Embryonic facial prominence (tissue), 1 donor: ENCODE measurements at regions not wholly inside any gene's neighbourhood (a gene's known extent, or its start where the extent isn't known, plus 50 kb on each side); places are given as distances from the start of the nearest gene placed in this dataset.
"Not testable (repeated sequence)": the region's sequence is repeated elsewhere in the genome, so short reads cannot be mapped to it uniquely, and the experiment has no call there.

Experiments
- DNase-seq: peaks from one replicate; pipeline ENCODE4 v3.0.0-alpha.2; 2016; ENCODE audit errors: extremely low spot score

GRCh38 chr3:106022913-106023312 is 154.1 kb upstream of the CBLB start:
- no peak for DNase-seq

DNA sequence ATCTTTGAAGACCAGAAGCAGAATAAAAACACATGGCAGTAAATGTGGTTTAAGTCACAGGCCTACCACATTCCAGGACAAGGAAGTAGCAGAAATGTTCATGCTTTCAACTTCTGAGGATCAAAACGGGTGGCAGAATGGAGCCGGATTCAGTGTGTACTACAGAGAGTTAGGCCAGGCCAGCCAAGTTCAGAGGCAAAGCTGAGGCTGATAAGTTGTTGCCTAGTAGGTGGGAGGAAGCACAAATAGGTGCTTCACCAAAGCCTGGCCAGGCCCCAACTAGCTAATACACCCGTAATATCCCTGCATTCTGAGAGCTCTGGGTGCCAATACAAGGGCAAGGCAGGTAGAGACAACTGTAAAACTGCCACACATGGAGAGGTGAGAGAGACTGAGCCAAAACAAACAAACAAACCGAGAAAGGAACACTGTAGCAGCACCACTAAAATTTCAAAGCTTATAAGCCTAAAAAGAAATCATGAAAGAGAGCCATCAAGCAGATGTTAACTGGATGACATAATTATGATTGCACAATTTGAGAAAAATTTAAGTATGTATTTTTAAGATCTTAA is 156.4 kb upstream of the CBLB start:
- no peak for DNase-seq

GRCh38 chr3:106029954-106030626 is 161.3 kb upstream of the CBLB start:
- no peak for DNase-seq

DNA sequence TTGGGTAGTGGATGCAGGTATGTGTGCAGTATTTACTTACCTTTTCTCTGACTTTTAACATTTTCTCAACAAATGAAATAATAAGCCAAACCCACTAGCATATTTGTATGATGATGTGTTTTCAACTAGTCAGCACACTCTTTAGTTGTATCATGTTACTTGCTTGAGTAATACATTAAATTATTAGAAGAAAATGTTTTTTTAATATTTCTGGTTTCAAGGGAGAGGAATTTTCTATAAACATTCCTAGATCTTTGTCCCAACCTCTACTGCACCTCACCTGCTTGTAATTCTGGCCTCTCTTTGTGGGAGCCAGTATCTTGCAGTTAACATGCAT is 161.8 kb upstream of the CBLB start:
- no peak for DNase-seq

GRCh38 chr3:106032479-106032878 is 163.7 kb upstream of the CBLB start:
- no peak for DNase-seq

DNA sequence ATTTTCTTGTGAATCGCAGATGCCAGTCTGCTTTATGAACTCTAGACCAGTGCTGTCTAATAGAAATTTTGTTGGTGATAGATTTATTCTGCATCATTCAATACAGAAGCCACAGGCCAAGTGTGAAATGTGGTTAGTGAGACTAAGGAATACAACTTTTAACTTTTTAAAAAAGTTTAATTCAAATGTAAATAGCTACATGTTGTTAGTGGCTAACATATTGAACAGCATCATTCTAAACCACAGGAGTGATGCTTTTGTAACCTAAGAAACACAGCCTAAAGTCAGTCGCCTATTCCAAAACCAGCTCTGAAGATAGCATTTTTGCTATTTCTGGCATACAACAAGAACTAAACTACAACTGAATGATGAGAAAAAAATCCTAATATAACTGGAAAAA is 164.8 kb upstream of the CBLB start:
- DNase-seq = no peak

GRCh38 chr3:106034313-106034712 is 165.5 kb upstream of the CBLB start:
- DNase-seq = no peak

- no peak for DNase-seq
These were observed 166.8 kb upstream of the CBLB start for GRCh38 chr3:106035619-106036018.

GRCh38 chr3:106036696-106037095 is 167.9 kb upstream of the CBLB start:
- no peak for DNase-seq

GRCh38 chr3:106047221-106047620 is 178.4 kb upstream of the CBLB start:
- no peak for DNase-seq

GRCh38 chr3:106048946-106049481 is 180.2 kb upstream of the CBLB start:
- no peak for DNase-seq

GRCh38 chr3:106049821-106050220 is 181.0 kb upstream of the CBLB start:
- DNase-seq = no peak

DNA sequence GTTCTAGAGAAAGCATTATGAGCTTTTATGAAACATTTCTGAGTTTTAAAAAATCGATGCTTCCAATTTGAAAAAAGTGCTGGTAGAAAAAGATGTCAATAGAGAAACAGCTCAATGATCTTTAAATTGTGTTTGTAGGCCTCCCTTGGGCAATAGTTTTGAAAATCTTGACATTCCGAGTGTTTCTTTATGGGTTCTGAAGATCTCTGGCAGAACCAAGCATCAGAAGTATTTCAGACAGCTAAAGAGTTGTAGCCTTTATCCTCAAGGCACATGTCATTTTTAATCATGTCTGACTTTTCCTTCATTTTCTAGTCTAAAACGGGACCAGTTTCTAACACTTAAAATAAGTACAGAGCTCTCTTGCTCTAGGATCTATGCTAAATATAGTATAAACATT is 188.1 kb upstream of the CBLB start:
- DNase-seq = no peak

DNA sequence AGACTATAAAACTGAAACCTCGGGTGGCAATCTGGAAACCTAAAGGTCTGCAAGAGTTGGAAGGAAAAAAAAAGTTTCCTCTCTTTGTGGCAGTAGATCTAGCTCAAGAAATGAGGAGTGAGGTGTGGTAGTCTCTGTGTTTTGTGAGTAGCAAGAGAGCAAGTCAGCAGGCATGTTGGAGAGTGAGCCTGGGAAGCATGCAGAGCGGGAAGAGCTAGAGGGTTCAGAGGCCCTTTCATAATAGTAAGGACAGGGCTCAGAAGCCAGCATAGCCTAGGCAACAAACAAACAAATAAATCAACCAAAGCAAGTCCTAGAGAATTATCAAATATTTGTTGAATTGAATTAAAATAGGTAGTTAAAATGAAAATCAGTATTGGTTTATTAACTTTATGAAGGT is 189.7 kb upstream of the CBLB start:
- no peak for DNase-seq

DNA sequence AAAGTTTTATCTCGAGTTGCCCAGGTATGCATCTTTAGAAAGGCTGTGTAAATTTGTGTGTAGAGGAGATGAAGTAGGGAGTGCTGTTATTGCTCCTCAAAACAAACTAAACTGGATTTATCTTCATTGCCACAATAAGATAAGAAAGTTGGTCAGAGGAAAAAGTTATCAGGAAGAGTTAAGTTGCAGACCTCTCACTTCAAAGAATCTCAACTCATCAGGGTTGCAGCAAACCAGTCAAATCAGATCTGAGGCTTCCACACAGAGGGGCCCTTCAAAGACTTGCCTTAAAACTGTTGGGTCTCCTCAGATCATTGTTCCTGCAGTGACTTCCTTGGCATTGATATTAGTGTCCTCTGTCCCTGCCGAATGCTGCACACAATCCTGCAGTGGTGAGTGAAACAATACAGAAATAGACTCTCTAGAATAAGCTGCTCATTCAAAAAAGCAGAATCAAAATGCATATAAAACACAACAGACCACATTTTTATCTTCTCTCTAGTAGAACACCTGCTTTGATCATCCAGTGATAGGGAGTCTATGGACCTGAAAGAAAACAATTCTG is 191.2 kb upstream of the CBLB start:
- no peak for DNase-seq

DNA sequence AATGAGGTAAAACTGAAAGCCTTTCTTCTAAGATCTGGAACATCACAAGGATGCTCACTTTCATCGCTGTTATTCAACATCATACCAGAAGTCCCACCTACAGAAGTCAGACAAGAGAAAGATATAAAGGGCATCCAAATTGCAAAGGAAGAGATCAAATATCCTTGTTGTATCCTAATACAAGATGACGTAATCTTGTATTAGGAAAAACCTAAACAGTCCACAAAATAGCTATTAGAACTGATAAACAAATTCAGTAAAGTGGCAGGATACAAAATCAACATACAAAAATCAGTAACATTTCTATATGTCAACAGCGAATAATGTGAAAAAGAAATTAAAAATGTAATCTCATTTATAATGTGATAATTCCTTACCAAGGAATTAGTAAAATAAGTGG is 195.1 kb upstream of the CBLB start:
- DNase-seq = no peak

GRCh38 chr3:106065831-106066230 is 197.0 kb upstream of the CBLB start:
- DNase-seq = no peak

GRCh38 chr3:106067711-106068110 is 198.9 kb upstream of the CBLB start:
- DNase-seq = no peak

DNA sequence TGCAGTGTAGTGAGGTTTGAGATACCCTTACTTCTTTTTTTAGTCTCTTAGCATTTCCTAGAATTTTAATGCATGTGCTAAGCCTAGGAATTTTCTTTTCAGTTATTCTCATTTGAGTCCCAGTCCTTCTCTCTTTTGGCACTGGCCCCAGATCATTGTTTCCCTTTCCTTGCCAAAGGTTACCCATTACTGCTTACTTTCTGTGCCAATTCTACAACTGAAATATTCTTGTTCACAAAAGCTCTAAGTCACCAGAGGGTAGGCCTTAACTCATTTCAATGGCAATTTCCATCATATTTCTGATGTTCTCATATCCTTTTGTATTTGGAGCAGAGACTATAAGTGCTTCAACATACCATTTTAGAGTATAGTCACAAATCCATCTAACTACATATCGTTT is 199.6 kb upstream of the CBLB start:
- no peak for DNase-seq

GRCh38 chr3:106068795-106069194 is 200.0 kb upstream of the CBLB start:
- DNase-seq = no peak

DNA sequence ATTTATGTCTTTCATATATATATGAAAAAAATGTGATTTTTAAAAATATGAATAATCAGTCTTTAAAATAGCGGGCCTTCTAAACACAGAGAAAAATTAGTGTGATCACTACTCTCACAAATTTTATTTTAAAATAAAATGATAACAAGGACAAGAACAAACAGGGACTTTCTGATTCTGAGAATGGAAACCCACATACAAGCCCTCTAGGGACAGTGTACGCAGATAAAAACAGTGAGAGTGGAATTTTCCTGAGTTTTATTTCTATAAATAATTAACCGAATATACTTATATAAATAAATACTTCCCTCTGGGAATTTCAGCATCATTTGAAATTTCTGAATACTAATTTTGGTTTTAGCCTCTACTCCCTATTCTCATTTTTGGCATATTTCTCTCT is 201.4 kb upstream of the CBLB start:
- no peak for DNase-seq

GRCh38 chr3:106071306-106071705 is 202.5 kb upstream of the CBLB start:
- no peak for DNase-seq

GRCh38 chr3:106072596-106072995 is 203.8 kb upstream of the CBLB start:
- not testable (repeated sequence) for DNase-seq

DNA sequence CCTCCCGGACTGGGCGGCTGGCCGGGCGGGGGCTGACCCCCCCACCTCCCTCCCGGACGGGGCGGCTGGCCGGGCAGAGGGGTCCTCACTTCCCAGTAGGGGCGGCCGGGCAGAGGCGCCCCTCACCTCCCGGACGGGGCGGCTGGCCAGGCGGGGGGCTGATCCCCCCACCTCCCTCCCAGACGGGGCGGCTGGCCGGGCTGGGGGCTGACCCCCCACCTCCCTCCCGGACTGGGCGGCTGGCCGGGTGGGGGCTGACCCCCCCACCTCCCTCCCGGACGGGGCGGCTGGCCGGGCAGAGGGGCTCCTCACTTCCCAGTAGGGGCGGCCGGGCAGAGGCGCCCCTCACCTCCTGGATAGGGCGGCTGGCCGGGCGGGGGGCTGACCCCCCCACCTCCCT is 205.0 kb upstream of the CBLB start:
- DNase-seq = not testable (repeated sequence)
